ENCODE measurements at regions not wholly inside any gene's neighbourhood (a gene's known extent, or its start where the extent isn't known, plus 50 kb on each side); places are given as distances from the start of the nearest gene placed in this dataset.

- intact Hi-C loops (cut with DNase I): no loop called here
- DNase-seq (ENCODE audit: extremely low spot score in 2 of 2): no peak
- Histone ChIP-seq H3K9me3 (no peaks in the 10 kb centered on the region), H3K36me3 (no peaks in the 10 kb centered on the region), H3K27ac (no peak overlapping the region), H3K27me3 (no peaks in the 10 kb centered on the region), H3K4me1 (no peaks in the 10 kb centered on the region), H3K4me3 (no peak overlapping the region)
- no peak for TF ChIP-seq POLR2A (IDR thresholded peaks at IDR 0.05)
- TF ChIP-seq CTCF (IDR thresholded peaks at IDR 0.05): no peak
- no peak for TF ChIP-seq POLR2AphosphoS5 (IDR thresholded peaks at IDR 0.05; ENCODE audit: insufficient read depth in 1 of 2, low read depth in 1 of 2)
These were observed 325.6 kb upstream of the SLC35B3 start for GRCh38 chr6:8760951-8761350.

GRCh38 chr6:8758412-8758811 is 323.1 kb upstream of the SLC35B3 start:
- no peak overlapping the region for H3K4me3 ChIP-seq

GRCh38 chr6:8750627-8751026 is 315.3 kb upstream of the SLC35B3 start:
- no peak for TF ChIP-seq POLR2A (IDR thresholded peaks at IDR 0.05)
- TF ChIP-seq CTCF (IDR thresholded peaks at IDR 0.05): no peak
- no peak for TF ChIP-seq POLR2AphosphoS5 (IDR thresholded peaks at IDR 0.05; ENCODE audit: insufficient read depth in 1 of 2, low read depth in 1 of 2)
- no peaks in the 10 kb centered on the region for H3K27me3 ChIP-seq
- H3K9me3 ChIP-seq: no peaks in the 10 kb centered on the region
- no peak overlapping the region for H3K4me3 ChIP-seq
- H3K4me1 ChIP-seq: no peaks in the 10 kb centered on the region
- no peak overlapping the region for H3K27ac ChIP-seq
- DNase-seq (ENCODE audit: extremely low spot score in 2 of 2): no peak
- H3K36me3 ChIP-seq: no peaks in the 10 kb centered on the region
- intact Hi-C loops (cut with DNase I): no loop called here

More at GRCh38 chr6:8758412-8758811, 323.1 kb upstream of the SLC35B3 start:
- Histone ChIP-seq H3K36me3 (no peaks in the 10 kb centered on the region), H3K4me1 (no peaks in the 10 kb centered on the region), H3K27ac (no peak overlapping the region), H3K27me3 (no peaks in the 10 kb centered on the region), H3K9me3 (no peaks in the 10 kb centered on the region)
- intact Hi-C loops (cut with DNase I): no loop called here
- DNase-seq (ENCODE audit: extremely low spot score in 2 of 2): no peak
- TF ChIP-seq POLR2AphosphoS5 (IDR thresholded peaks at IDR 0.05; ENCODE audit: insufficient read depth in 1 of 2, low read depth in 1 of 2): no peak
- no peak for TF ChIP-seq CTCF (IDR thresholded peaks at IDR 0.05)
- TF ChIP-seq POLR2A (IDR thresholded peaks at IDR 0.05): no peak

- no peak for DNase-seq (ENCODE audit: extremely low spot score in 2 of 2)
- H3K27ac ChIP-seq: no peak overlapping the region
- no peaks in the 10 kb centered on the region for H3K27me3 ChIP-seq
- intact Hi-C loops (cut with DNase I): no loop called here
- no peaks in the 10 kb centered on the region for H3K9me3 ChIP-seq
- H3K4me1 ChIP-seq: no peaks in the 10 kb centered on the region
- H3K36me3 ChIP-seq: no peaks in the 10 kb centered on the region
- TF ChIP-seq CTCF (IDR thresholded peaks at IDR 0.05) (no peak), POLR2AphosphoS5 (IDR thresholded peaks at IDR 0.05; ENCODE audit: insufficient read depth in 1 of 2, low read depth in 1 of 2) (no peak), POLR2A (IDR thresholded peaks at IDR 0.05) (no peak)
- H3K4me3 ChIP-seq: no peak overlapping the region
These were observed 314.1 kb upstream of the SLC35B3 start for GRCh38 chr6:8749465-8749864.

- no peak for TF ChIP-seq POLR2A (IDR thresholded peaks at IDR 0.05)
- TF ChIP-seq POLR2AphosphoS5 (IDR thresholded peaks at IDR 0.05; ENCODE audit: insufficient read depth in 1 of 2, low read depth in 1 of 2): no peak
- TF ChIP-seq CTCF (IDR thresholded peaks at IDR 0.05): no peak
- no peaks in the 10 kb centered on the region for H3K27me3 ChIP-seq
- H3K36me3 ChIP-seq: no peaks in the 10 kb centered on the region
- no peak overlapping the region for H3K27ac ChIP-seq
- intact Hi-C loops (cut with DNase I): no loop called here
- no peak overlapping the region for H3K4me3 ChIP-seq
- H3K9me3 ChIP-seq: no peaks in the 10 kb centered on the region
- H3K4me1 ChIP-seq: no peaks in the 10 kb centered on the region
- DNase-seq (ENCODE audit: extremely low spot score in 2 of 2): no peak
These were observed 307.9 kb upstream of the SLC35B3 start for GRCh38 chr6:8743170-8743745.

Data from vagina (tissue), 2 donors.